DOHH2 (cell line): ENCODE measurements at regions not wholly inside any gene's neighbourhood (a gene's known extent, or its start where the extent isn't known, plus 50 kb on each side); places are given as distances from the start of the nearest gene placed in this dataset.

ENCODE experiments used
- CTCF ChIP-seq: fragments of 200-600 bp; sonication (generic); IDR thresholded peaks from one replicate; pipeline ENCODE4 v1.5.1; 2014; ENCODE audit warnings: antibody characterized with exemption, mild to moderate bottlenecking, low read depth, low read length; ENCODE audit not compliant: poor library complexity, severe bottlenecking
- EZH2phosphoT487 ChIP-seq: fragments of 200-600 bp; sonication (generic); IDR thresholded peaks from 2 replicates; pipeline ENCODE4 v1.6.1; 2017; ENCODE audit warnings: borderline replicate concordance, mild to moderate bottlenecking, antibody characterized with exemption, low read length, moderate library complexity, mixed read lengths

- no peak for TF ChIP-seq CTCF
- TF ChIP-seq EZH2phosphoT487 = no peak
Observed at GRCh38 chr9:79257790-79258351, 313.9 kb upstream of the TLE4 start.
